Duodenal mucosa (tissue), 2 donors: ENCODE measurements at regions not wholly inside any gene's neighbourhood (a gene's known extent, or its start where the extent isn't known, plus 50 kb on each side); places are given as distances from the start of the nearest gene placed in this dataset.

Experiments
- H3K27ac ChIP-seq: one replicate; pipeline ENCODE4 v1.7.0; 2013; ENCODE audit warnings: low read depth, low read length
- H3K27me3 ChIP-seq, 2 donors: one replicate each; pipeline ENCODE4 v1.7.0; 2013; ENCODE audit warnings: low read length in 2 of 2, control low read depth in 1 of 2; ENCODE audit not compliant: insufficient read depth in 2 of 2, control insufficient read depth in 1 of 2
- H3K36me3 ChIP-seq, 2 donors: one replicate each; pipeline ENCODE4 v1.7.0; 2013; ENCODE audit warnings: low read length in 2 of 2, control low read depth in 1 of 2; ENCODE audit not compliant: insufficient read depth in 2 of 2, control insufficient read depth in 1 of 2
- H3K4me1 ChIP-seq, 2 donors: one replicate each; pipeline ENCODE4 v1.7.0; 2013; ENCODE audit warnings: low read length in 2 of 2, control low read depth in 1 of 2; ENCODE audit not compliant: insufficient read depth in 2 of 2, control insufficient read depth in 1 of 2
- H3K4me3 ChIP-seq, 2 donors: one replicate each; pipeline ENCODE4 v1.7.0; 2013; ENCODE audit warnings: low read length in 2 of 2, low read depth in 1 of 2
- H3K9ac ChIP-seq, 2 donors: one replicate each; pipeline ENCODE4 v1.7.0; 2013; ENCODE audit warnings: low read length in 2 of 2, low read depth in 1 of 2
- H3K9me3 ChIP-seq, 2 donors: one replicate each; pipeline ENCODE4 v1.7.0; 2013; ENCODE audit warnings: low read length in 2 of 2, control low read depth in 1 of 2; ENCODE audit not compliant: control insufficient read depth in 1 of 2

- H3K4me1 ChIP-seq, result peaks cover 6 to 7% of the 10 kb centered on the region in 2 donors
- no peaks in the 10 kb centered on the region for H3K27me3 ChIP-seq
- H3K27ac ChIP-seq, result no peak overlapping the region
- no peaks in the 10 kb centered on the region for H3K9me3 ChIP-seq
- no peaks in the 10 kb centered on the region for H3K36me3 ChIP-seq
- peak overlapping the region; percentile 45 to 55 for H3K4me3 ChIP-seq
- peak overlapping the region in 1 of 2 donors; percentile 11 for H3K9ac ChIP-seq
These were observed 73.0 kb upstream of the HS6ST1 start for GRCh38 chr2:128391679-128392078.

DNA sequence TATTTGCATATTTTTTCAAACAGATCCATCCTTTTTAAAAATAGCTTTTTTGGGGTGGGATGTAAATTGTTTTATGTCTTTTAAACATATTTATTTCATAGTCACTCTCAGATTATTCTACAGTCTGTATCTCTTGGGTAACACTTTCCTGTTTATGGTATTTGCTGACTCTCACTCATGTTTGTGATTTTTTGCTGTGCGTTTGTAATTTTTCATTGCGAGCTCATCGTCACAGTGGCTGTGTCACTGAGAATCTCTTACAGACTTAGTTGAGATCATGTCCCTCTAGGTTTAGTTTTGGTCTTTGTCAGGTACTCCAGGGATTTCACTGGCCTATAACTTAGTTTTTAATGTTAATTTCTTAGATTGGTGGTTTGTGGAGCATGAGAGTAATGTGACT, 73.5 kb upstream of the HS6ST1 start:
- Histone ChIP-seq H3K27me3 (no peaks in the 10 kb centered on the region), H3K27ac (no peak overlapping the region), H3K36me3 (no peaks in the 10 kb centered on the region), H3K4me3 (no peak overlapping the region), H3K9ac (no peak overlapping the region), H3K4me1 (peaks cover 6 to 7% of the 10 kb centered on the region in 2 donors), H3K9me3 (no peaks in the 10 kb centered on the region)

DNA sequence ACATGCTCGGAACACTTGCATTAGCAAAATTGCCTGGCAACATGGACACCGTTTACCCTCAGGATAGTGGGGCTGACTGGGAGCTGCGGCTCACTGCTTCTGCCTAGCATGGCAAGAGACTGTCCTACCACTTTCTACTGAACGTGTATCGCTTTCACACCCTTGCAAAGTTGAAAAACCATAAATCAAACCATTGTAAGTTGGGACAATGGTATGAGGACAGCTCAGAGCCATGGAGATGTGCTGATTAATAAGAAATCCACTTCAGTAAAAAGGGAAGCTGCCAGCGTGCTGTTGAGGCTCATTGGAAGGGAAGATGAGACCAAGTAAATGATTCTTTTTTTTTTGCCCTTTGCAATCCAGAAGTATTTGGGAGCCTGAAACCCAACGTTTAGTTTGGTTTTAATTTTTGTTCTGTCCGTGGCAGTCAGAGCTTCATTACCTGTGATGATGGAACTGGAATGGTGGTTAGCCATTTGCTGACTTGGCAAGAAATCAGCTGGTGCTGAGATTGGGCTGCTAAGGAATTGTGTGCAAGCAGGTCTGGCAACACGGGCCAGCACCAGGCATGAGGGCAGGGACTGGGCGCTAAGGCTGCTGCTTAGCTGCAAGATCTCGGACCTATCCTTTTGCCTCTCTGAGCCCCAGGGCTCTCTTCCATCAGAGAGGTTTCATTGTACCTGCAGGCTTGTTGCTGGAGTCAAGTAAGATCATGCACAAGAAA, 75.5 kb upstream of the HS6ST1 start:
- no peaks in the 10 kb centered on the region for H3K36me3 ChIP-seq
- no peaks in the 10 kb centered on the region for H3K27me3 ChIP-seq
- peaks cover 0 to 4% of the 10 kb centered on the region in 2 donors for H3K4me1 ChIP-seq
- H3K9me3 ChIP-seq, result no peaks in the 10 kb centered on the region
- H3K9ac ChIP-seq, result no peak overlapping the region
- H3K27ac ChIP-seq, result no peak overlapping the region
- no peak overlapping the region for H3K4me3 ChIP-seq

DNA sequence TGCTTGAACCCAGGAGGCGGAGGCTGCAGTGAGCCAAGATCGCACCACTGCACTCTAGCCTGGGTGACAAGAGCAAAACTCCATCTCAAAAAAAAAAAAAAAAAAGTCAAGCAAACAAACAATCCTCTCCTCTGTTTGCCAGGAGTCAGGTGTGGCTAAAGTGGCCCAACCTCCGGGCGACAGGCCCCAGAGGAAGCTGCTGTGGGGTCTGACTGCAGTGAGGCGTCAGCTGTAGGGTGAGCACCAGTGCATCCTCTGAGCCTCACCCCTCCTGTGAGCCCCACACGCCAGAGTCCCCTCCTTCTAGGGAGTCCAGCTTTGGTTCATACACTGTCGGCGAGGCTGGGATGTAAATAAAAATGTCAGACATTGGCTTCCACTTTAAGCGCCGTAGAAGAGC, 76.5 kb upstream of the HS6ST1 start:
- Histone ChIP-seq H3K4me3 (no peak overlapping the region), H3K27ac (no peak overlapping the region), H3K36me3 (no peaks in the 10 kb centered on the region), H3K9me3 (no peaks in the 10 kb centered on the region), H3K27me3 (no peaks in the 10 kb centered on the region), H3K4me1 (peaks cover 0 to 4% of the 10 kb centered on the region in 2 donors), H3K9ac (no peak overlapping the region)

GRCh38 chr2:128395640-128396499, 77.2 kb upstream of the HS6ST1 start:
- no peaks in the 10 kb centered on the region for H3K9me3 ChIP-seq
- no peak overlapping the region for H3K27ac ChIP-seq
- peaks cover 0 to 2% of the 10 kb centered on the region in 2 donors for H3K4me1 ChIP-seq
- H3K4me3 ChIP-seq, result no peak overlapping the region
- no peaks in the 10 kb centered on the region for H3K36me3 ChIP-seq
- H3K9ac ChIP-seq, result no peak overlapping the region
- H3K27me3 ChIP-seq, result no peaks in the 10 kb centered on the region

GRCh38 chr2:128396500-128396891, 77.8 kb upstream of the HS6ST1 start:
- Histone ChIP-seq H3K36me3 (no peaks in the 10 kb centered on the region), H3K9ac (no peak overlapping the region), H3K27me3 (no peaks in the 10 kb centered on the region), H3K4me1 (no peaks in the 10 kb centered on the region), H3K9me3 (no peaks in the 10 kb centered on the region), H3K4me3 (no peak overlapping the region), H3K27ac (no peak overlapping the region)

- Histone ChIP-seq H3K27me3 (no peaks in the 10 kb centered on the region), H3K4me1 (no peaks in the 10 kb centered on the region), H3K27ac (no peak overlapping the region), H3K9ac (no peak overlapping the region), H3K9me3 (no peaks in the 10 kb centered on the region), H3K4me3 (no peak overlapping the region), H3K36me3 (no peaks in the 10 kb centered on the region)
These were observed 78.3 kb upstream of the HS6ST1 start for GRCh38 chr2:128396946-128397345.

GRCh38 chr2:128399256-128399655, 80.6 kb upstream of the HS6ST1 start:
- Histone ChIP-seq H3K9ac (no peak overlapping the region), H3K4me1 (no peaks in the 10 kb centered on the region), H3K27ac (no peak overlapping the region), H3K4me3 (no peak overlapping the region), H3K9me3 (no peaks in the 10 kb centered on the region), H3K27me3 (no peaks in the 10 kb centered on the region), H3K36me3 (no peaks in the 10 kb centered on the region)

DNA sequence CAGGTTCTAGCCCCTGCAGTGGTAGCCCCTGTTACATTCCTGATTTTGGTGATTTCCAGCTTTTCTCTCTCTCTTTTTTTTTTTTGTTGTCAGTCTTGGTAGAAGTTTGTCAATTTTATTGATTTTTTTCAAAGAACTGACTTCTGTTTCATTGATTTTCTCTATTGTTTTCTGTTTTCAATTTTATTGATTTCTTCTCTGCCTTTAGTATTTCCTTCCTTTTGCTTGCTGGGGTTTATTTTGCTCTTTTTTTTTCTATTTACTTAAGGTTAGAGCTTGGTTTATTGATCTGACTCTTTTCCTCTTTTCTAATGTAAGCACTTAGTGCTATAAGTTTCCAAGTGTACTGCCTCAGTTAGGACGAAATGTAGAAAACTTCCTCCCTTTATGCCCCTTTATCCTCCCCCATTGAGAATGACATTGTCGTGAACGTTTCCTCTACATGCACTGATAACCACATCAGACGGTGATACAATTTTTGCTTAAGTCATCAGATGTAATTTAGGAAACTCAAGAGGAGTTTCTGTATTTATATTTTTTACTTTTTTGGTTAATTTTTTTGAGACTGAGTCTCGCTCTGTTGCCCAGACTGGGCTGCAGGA, 81.1 kb upstream of the HS6ST1 start:
- no peak overlapping the region for H3K9ac ChIP-seq
- H3K27me3 ChIP-seq, result no peaks in the 10 kb centered on the region
- no peak overlapping the region for H3K27ac ChIP-seq
- H3K36me3 ChIP-seq, result no peaks in the 10 kb centered on the region
- no peaks in the 10 kb centered on the region for H3K4me1 ChIP-seq
- no peaks in the 10 kb centered on the region for H3K9me3 ChIP-seq
- H3K4me3 ChIP-seq, result no peak overlapping the region

DNA sequence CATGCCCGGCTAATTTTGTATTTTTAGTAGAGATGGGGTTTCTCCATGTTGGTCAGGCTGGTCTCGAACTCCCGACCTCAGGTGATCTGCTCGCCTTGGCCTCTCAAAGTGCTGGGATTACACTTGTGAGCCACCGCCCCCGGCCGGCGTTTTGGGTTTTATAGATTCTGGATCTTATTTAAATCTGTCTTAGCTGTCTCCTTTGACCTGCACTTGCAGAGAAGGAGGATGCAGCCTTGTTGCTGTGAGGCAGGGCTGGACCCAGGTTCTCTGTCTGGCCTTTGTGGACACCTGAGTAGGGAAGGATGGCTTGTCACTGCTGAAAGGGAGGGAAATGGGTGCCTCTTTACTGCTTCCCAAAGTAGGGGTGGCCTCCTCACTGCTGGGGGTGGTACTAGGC, 83.0 kb upstream of the HS6ST1 start:
- H3K27ac ChIP-seq, result no peak overlapping the region

More for the DNA sequence above, 83.0 kb upstream of the HS6ST1 start:
- H3K9ac ChIP-seq, result no peak overlapping the region
- no peaks in the 10 kb centered on the region for H3K36me3 ChIP-seq
- no peaks in the 10 kb centered on the region for H3K9me3 ChIP-seq
- no peaks in the 10 kb centered on the region for H3K27me3 ChIP-seq
- no peaks in the 10 kb centered on the region for H3K4me1 ChIP-seq
- no peak overlapping the region for H3K4me3 ChIP-seq
